Brain microvascular endothelial cell (primary cell): ENCODE measurements at regions not wholly inside any gene's neighbourhood (a gene's known extent, or its start where the extent isn't known, plus 50 kb on each side); places are given as distances from the start of the nearest gene placed in this dataset.

Experiments used
- DNase-seq: peaks from one replicate; pipeline ENCODE4 v3.0.0-alpha.2; 2020
- H3K27ac ChIP-seq: fragments of 250-450 bp; sonication (Bioruptor Pico); 2 replicates; pipeline ENCODE4 v1.5.1; 2020; ENCODE audit warnings: mild to moderate bottlenecking, moderate library complexity
- H3K27me3 ChIP-seq: fragments of 250-450 bp; sonication (Bioruptor Pico); replicated peaks from 2 replicates; pipeline ENCODE4 v1.5.1; 2020; ENCODE audit warnings: mild to moderate bottlenecking
- H3K36me3 ChIP-seq: fragments of 250-450 bp; sonication (Bioruptor Pico); replicated peaks from 2 replicates; pipeline ENCODE4 v1.5.1; 2020; ENCODE audit warnings: mild to moderate bottlenecking
- H3K4me3 ChIP-seq: 2 replicates; pipeline ENCODE4 v1.5.1; 2011; ENCODE audit warnings: low read depth, mild to moderate bottlenecking, control low read depth, low read length, moderate library complexity
- CTCF ChIP-seq: IDR thresholded peaks from 2 replicates; pipeline ENCODE4 v1.5.1; 2011; ENCODE audit warnings: low read depth, mild to moderate bottlenecking, moderate library complexity, low read length, control low read depth, inconsistent platforms; ENCODE audit errors: missing control alignments
- in situ Hi-C: cut with HindIII; loops from 2 replicates; pipeline ENCODE4 v1.10.0; 2017; ENCODE audit warnings: low sequenced_read_pairs, low pct_ligation_motif_present

DNA sequence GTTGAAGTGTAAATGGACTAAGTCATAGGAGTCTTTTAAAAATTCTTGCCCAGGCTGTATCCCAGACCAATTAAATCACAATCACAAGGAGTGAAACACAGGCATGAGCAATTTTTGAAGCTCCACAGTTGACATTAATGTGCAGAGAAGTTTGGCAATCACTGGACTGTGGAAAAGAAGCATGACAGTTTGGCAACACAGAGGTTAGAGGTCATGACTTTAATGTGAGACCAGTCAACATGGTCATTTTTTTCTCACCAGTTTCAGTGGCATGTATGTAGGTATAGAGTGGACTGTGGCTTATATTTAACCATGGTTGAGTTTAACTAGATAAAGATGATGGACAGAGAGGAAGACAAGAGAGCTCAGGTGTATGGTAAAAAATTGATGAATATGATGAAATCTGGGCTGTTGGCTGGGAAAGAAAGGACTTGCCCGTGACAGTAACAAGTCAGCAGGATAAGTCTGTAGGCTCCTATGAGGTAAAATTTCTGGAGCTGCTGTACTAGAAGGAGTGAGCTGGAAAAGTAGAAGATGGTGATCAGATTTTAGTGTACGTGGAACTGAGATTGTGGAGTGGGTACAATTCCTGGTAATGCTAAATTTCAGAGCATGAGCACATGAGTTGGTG lies 432.2 kb upstream of the GHITM start:
- H3K4me3 ChIP-seq = no peak overlapping the region
- no peaks in the 10 kb centered on the region for H3K36me3 ChIP-seq
- no peak overlapping the region for H3K27ac ChIP-seq
- in situ Hi-C loops = no loop called here
- no peaks in the 10 kb centered on the region for H3K27me3 ChIP-seq
- TF ChIP-seq CTCF = no peak
- no peak for DNase-seq

DNA sequence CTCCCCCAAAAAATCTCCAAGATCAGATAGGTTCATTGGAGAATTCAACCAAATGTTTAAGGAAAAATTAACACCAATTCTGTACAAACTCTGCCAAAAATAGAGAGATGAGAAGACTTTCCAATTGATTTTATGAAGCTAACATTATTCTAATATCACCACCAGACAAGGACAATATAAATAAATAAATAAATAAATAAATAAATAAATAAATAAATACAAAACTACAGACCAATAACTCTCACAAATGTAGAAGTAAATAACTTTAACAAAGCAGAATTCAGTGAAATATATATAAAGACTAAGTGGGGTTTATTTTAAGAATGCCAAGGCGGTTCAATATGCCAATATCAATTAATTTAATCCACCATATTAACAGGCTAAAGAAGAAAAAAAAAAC lies 425.9 kb upstream of the GHITM start:
- TF ChIP-seq CTCF = no peak
- Histone ChIP-seq H3K27ac (no peak overlapping the region), H3K27me3 (no peaks in the 10 kb centered on the region), H3K36me3 (no peaks in the 10 kb centered on the region), H3K4me3 (no peak overlapping the region)
- DNase-seq = no peak
- in situ Hi-C loops = no loop called here

DNA sequence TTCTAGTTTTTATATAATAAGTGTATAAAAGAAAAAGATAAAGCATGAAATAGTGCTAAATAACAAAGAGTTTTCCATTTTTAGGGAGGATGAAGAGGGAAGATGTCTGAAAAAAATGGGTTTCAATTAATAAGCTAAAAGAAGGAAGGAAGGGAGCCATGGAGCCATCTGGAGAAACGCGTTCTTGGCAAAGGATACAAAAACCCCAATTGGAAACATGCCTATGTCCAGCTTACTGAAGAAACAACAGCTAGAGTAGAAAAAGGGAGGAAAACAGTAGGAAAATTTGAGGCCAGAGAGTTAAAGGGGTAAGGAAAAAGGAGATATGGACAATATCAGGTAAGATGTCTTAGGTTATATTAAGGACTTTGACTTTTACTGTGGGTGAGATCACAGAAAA lies 416.2 kb upstream of the GHITM start:
- Histone ChIP-seq H3K4me3 (no peak overlapping the region), H3K36me3 (no peaks in the 10 kb centered on the region), H3K27me3 (no peaks in the 10 kb centered on the region), H3K27ac (no peak overlapping the region)
- no peak for TF ChIP-seq CTCF
- no peak for DNase-seq
- in situ Hi-C loops = no loop called here

DNA sequence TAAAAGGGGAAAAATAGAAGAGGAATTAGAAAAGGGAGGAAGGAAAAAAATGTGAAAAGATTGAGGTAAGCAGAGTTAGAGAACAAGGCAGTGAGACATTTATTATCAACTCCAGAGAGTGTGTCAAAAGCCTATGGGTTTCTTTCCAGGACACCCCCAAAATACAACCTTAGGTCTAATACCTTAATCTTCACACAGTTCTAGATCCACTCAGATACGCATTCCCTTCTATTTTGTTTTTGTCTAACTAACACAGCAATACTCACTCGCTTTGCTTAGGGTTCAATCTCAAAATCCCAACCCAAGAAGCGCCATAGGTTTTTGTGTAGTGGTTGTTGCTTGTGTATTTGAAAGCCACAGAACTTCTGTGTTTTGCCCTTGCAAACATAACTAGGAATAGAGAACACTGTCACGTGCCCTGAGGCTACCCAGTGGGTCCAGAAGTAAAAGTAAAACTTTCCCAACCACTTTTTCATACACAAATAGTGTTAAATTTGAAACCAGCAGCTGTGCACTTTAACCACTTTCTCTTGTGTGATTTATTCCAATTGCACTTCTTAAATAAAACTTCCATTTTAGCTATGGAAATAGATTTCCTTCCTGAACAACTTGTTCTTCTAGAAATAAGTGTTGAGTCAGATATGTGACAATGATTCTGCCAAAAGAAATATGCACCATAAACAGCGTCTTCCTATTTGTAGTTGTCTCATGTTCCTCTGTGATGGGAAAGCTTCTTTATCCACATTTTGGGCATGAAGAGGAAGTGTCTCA lies 414.7 kb upstream of the GHITM start:
- Histone ChIP-seq H3K36me3 (no peaks in the 10 kb centered on the region), H3K27me3 (no peaks in the 10 kb centered on the region), H3K4me3 (no peak overlapping the region), H3K27ac (no peak overlapping the region)
- TF ChIP-seq CTCF = no peak
- DNase-seq = no peak
- in situ Hi-C loops = no loop called here

DNA sequence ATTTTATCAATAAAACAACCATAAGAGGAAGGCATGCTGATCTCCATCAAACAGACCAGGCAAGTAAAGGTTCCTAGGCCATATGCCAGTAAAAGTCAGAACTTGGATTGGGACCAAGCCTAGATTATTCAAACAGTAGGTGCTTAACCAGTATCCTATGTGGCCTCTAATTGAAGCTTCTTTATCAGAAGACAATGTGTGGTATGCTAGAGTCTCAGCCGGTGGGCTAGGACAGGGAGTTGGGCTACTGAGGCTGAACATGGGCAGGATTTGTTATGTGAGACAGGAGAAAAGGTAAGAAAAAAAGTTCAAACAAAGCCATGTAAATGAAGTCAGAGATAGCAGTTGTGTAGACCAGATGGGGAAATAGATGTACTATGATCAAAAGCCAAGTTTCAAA lies 413.7 kb upstream of the GHITM start:
- in situ Hi-C loops = no loop called here
- Histone ChIP-seq H3K36me3 (no peaks in the 10 kb centered on the region), H3K27me3 (no peaks in the 10 kb centered on the region), H3K27ac (no peak overlapping the region), H3K4me3 (no peak overlapping the region)
- TF ChIP-seq CTCF = no peak
- no peak for DNase-seq
